HG03439 (cell line): ENCODE measurements at regions not wholly inside any gene's neighbourhood (a gene's known extent, or its start where the extent isn't known, plus 50 kb on each side); places are given as distances from the start of the nearest gene placed in this dataset.
"Not testable (repeated sequence)": the region's sequence is repeated elsewhere in the genome, so short reads cannot be mapped to it uniquely, and the experiment has no call there.

Source experiments
- ATAC-seq: cut with Tn5 transposase; IDR thresholded peaks from one replicate; pipeline ENCODE4 v1.9.1; 2021; ENCODE audit warnings: mild to moderate bottlenecking, moderate library complexity; ENCODE audit not compliant: unreplicated experiment

GRCh38 chr21:5123655-5124054 lies 5397.7 kb upstream of the TPTE start:
- ATAC-seq = peak; percentile 55

GRCh38 chr21:5128261-5128660 lies 5393.1 kb upstream of the TPTE start:
- peak; percentile 90 for ATAC-seq

DNA sequence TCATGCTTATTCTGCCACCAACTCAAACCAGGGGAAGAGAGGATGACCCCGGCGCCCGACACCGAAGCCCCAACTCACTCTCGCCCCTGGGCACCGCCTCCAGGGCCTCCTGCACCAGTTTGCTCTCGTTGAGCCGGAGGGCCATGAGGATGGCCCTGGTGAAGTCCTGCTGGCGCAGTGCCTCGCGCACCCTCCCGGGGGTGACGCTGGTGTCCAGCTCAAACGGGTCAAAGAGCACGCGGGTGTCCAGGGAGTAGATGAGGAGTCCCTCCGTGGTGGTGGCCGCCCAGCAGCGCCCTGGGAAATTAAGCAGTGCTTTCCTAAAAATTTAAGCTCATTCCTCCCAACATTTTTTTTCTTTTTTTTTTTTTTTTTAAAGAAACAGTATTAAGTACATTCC lies 5387.6 kb upstream of the TPTE start:
- ATAC-seq = not testable (repeated sequence)

DNA sequence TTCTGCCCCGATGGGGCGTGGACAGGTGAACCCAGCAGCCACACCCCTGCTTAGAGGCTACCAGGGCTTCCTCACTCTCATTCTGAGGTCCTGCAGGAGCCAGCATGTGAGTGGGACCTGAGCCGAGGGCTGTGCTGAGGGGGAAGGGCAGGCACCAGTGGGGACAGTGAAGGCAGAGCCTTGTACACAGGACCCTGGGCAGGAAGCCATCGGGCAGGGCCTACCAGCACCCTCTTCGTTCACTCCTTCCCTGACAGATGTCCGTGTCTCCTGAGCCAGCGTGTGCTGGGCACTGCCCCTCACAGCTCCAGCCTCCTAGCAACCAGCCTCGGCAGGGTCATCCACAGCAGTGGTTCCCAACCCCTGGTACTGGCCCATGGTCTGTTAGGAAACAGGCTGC lies 5385.0 kb upstream of the TPTE start:
- not testable (repeated sequence) for ATAC-seq

DNA sequence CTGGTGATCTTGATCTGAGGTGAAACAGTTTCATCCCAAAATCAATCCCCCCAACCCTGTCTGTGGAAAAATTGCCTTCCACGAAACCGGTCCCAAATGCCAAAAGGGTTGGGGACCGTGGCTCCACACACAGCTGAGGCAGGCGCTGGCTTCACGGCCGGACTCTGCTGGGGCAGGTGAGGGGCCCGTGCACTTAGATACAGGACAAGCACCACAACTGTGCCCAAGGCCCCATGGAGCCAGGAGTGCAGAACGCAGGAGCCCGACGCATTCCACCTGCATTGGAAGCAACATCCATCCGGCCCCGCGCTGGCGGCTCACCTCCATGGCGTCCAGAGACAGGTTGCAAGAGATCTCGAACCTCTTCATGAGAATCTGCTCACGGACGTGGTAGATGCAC lies 5384.4 kb upstream of the TPTE start:
- ATAC-seq = not testable (repeated sequence)

DNA sequence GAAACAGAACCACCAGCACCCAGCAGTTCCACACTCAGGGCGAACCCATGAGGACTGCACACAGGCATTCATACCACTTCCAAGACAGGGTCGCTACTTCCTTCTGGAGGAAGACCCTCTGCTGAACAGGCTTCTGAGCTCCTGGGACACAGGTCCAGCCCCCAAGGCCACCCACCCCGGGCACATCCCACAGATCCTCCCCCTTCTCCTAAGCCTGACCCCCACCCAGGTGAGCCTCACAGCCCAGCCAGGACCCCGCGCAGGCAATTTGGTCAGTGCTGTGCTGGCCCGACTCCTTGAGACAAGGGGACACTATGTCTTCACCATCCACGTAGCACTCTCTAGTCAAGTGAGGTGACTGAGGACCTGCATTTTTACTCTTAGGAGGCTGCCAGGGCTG lies 5382.7 kb upstream of the TPTE start:
- ATAC-seq = not testable (repeated sequence)

- ATAC-seq = not testable (repeated sequence)
Observed at GRCh38 chr21:5139528-5139927, 5381.9 kb upstream of the TPTE start.

- ATAC-seq = not testable (repeated sequence)
Observed at GRCh38 chr21:5143011-5143410, 5378.4 kb upstream of the TPTE start.

DNA sequence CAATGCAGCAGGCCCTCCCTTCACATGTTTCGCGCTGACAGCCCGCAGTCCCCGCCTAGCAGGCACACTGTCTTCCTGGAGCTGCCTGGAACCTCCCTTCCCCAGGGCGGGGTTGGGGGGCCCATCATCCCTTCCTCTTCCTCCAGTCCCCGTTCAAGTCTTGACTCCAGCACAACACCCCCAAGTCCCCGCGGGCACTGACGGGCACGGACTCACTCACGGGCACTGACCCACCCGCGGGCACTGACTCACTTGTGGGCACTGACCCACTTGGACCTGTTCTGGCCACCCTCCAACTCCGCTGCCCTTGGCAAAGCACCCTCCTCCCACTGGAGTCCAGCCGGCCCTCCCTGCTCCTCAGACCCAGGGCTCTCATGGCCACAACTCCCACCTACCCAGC lies 5376.7 kb upstream of the TPTE start:
- ATAC-seq = not testable (repeated sequence)

GRCh38 chr21:5147685-5148084 lies 5373.7 kb upstream of the TPTE start:
- not testable (repeated sequence) for ATAC-seq

DNA sequence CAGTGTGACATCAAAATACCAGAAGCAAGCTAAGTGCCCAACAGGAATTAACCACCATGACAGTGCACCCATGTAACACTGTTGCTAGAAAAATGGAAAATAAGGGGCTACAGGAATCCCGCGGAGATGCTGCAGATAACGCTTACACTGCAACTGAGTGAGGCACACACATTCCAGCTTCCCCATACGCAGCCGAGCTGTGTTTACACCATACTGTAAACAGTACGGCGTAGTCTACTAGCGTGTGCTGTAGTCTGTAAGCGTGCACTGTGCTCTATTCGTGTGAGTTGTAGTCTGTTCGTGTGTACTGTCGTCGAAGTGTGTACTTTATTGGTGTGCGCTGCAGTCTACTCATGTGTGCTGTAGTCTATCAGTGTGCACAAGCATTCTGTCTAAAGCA lies 5372.2 kb upstream of the TPTE start:
- not testable (repeated sequence) for ATAC-seq

DNA sequence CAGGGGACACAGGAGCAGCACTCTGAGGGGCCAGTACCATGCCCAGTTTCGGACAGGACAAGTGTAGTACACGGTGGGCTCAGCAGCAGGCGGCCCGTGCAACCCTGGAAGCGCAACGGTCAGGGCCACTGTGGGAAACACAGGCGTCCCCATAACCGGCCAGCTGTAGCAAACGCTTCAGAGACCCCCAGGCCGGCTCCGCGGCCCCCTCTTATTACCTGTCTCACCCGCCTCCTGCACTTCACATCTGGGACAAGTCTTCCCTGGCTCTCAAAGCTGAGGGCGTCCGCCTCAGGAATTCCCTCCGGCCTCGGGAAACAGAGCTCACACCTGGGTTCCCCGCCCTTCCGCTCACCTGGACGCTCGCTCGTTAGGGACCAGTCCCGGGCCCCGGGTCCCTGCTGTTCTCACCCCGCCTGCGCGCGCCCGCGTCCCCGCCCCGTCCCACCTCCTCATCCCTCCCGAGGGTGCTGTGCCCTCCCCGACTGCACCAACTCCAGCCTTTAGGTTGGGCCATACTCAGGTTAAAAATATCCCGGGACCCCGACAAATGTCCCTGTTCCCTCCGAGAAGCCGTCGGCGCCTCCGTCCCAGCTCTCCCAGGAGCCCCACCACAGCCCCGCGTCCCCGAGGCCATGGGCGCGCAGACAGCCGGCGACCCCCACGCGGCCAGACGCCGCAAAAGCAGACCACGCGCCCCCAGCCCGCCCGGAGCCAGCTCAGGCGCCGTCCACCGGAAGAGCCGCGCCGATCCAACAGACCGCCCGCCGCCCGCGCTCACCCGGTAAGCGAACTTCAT lies 5367.3 kb upstream of the TPTE start:
- peak; percentile 5 for ATAC-seq

GRCh38 chr21:5154641-5154982 lies 5366.8 kb upstream of the TPTE start:
- ATAC-seq = peak; percentile 92

DNA sequence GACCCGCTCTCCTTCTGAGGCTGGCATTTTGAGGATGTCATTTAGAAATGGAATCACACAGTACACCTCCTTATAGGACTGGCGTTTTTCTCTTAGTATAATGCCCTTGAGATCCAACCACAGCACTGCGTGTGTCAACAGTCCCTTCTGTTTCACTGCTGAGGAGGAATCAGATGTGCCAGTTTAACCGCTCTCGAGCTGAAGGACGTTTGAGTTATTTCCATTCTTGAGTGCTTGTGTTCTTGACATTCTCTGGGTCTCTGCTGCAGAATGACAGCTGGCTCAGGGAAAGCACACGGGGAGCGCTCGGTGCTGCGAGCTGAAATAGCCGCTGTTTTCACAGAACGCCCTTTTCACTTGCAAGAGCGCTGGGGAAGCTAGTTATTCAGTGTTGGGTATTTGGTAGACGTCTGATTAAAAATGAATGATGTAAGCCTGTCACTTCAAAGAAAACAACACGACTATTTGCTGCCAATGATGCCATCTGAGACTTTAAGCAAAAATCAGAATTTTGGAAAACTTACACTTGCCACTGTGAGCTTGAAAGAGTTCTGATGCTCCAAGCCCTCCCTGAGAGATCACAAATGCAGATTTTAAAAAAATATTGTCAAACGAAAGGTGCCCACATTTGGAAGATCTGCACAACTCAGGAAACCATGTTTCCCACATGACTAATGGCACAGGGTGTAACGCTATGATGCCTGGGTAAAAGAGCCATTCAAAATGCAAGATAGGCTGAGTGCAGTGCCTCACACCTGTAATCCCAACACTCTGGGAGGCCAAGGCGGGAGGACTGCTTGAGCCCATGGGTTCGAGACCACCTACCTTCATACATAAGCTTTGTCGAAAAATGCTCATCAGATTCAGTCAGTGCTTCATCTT lies 5358.4 kb upstream of the TPTE start:
- not testable (repeated sequence) for ATAC-seq

DNA sequence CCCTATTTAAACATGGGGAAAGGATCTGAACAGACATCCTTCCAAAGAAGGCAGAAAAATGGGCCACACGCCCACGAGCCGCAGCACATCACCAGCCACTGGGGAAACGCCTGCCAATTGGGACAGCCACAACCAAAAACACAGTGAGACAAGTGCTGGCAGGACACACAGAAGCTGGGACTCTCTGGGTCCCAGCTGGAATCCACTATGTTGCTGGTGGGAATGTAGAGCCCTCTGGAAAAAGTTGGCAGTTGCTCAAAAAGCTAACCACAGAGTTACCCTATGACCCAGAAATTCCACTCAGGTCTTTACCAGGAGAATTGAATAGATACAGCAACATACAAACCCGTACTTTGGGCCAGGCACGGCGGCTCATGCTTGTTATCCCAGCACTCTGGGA lies 5355.6 kb upstream of the TPTE start:
- ATAC-seq = not testable (repeated sequence)
